K562 (cell line): ENCODE measurements at regions not wholly inside any gene's neighbourhood (a gene's known extent, or its start where the extent isn't known, plus 50 kb on each side); places are given as distances from the start of the nearest gene placed in this dataset.

ENCODE experiments used
- ATAC-seq: fragments of 200-7000 bp; cut with Tn5 transposase; 3 replicates; pipeline ENCODE4 v1.9.1; 2020; ENCODE audit warnings: moderate library complexity
- BruUV-seq: library from RNA; stranded (reverse); fragments of 400-500 nt; replicated peaks from 2 replicates; lab custom pipeline; 2021; lab: Mats Ljungman, UMichigan
- CTCF ChIA-PET: fragments of 300-600 bp; formaldehyde crosslinking; extraction: SDS; loops from one replicate; lab custom pipeline; 2021; ENCODE audit warnings: low intra/inter-chr PET ratio; lab: Yijun Ruan, JAX
- POLR2A ChIA-PET: fragments of 300-600, 350-650 bp; sonication (Branson Sonifier 250); formaldehyde crosslinking; extraction: SDS; loops from one replicate; lab custom pipeline; 2021; ENCODE audit warnings: antibody characterized with exemption, inconsistent platforms; lab: Yijun Ruan, JAX
- DNase-seq, 4 experiments: peaks; one replicate each; pipeline versions ENCODE4 v3.0.0 to v3.0.0-alpha.2; 2011 to 2018; ENCODE audit warnings: low spot score in 3 of 4, mixed read lengths in 3 of 4; ENCODE audit errors: extremely low read depth in 1 of 4
- FAIRE-seq: peaks from 2 replicates; lab custom pipeline; 2011; peaks lifted over from hg19 to GRCh38; lab: Jason Lieb, UNC
- H2AFZ ChIP-seq: 2 replicates; pipeline ENCODE4 v1.6.0; 2011; ENCODE audit warnings: low read depth, low read length, control low read depth, inconsistent platforms
- H3K27ac ChIP-seq: fragments of 200-600 bp; 3 replicates; pipeline ENCODE4 v1.8.0; 2011; ENCODE audit warnings: low read depth, mild to moderate bottlenecking, control low read depth, inconsistent platforms, low read length, moderate library complexity, mixed read lengths; ENCODE audit errors: extremely low read depth
- H3K27me3 ChIP-seq, 2 experiments: fragments of 300-600 bp in 1 of 2; 2 replicates in 1 of 2; 3 replicates in 1 of 2; pipeline versions ENCODE4 v1.6.0 to v1.8.0; 2011; ENCODE audit warnings: inconsistent platforms in 2 of 2, low read length in 2 of 2, mild to moderate bottlenecking in 1 of 2, mixed read lengths in 1 of 2, moderate library complexity in 1 of 2; ENCODE audit not compliant: control insufficient read depth in 2 of 2, insufficient read depth in 2 of 2
- H3K36me3 ChIP-seq: fragments of 300-600 bp; 3 replicates; pipeline ENCODE4 v1.8.0; 2011; ENCODE audit warnings: mild to moderate bottlenecking, low read length, inconsistent platforms; ENCODE audit not compliant: control insufficient read depth, insufficient read depth
- H3K4me1 ChIP-seq, 2 experiments: fragments of 200-600 bp in 1 of 2; replicated peaks in 1 of 2; 2 replicates in 1 of 2; 3 replicates in 1 of 2; pipeline versions ENCODE4 v1.5.1 to v1.8.0; 2011; ENCODE audit warnings: inconsistent platforms in 2 of 2, low read length in 2 of 2, mild to moderate bottlenecking in 1 of 2, mixed read lengths in 1 of 2, moderate library complexity in 1 of 2; ENCODE audit not compliant: control insufficient read depth in 2 of 2, insufficient read depth in 2 of 2
- H3K4me2 ChIP-seq: 2 replicates; pipeline ENCODE4 v1.6.1; 2011; ENCODE audit warnings: low read length, control low read depth, inconsistent platforms, mixed read lengths; ENCODE audit not compliant: insufficient read depth
- H3K4me3 ChIP-seq: fragments of 200-600 bp; sonication (generic), shearing (Covaris generic); 2 replicates; pipeline ENCODE4 v1.5.1; 2016; ENCODE audit warnings: control low read depth, inconsistent platforms
- H3K79me2 ChIP-seq: fragments of 200-600 bp; 3 replicates; pipeline ENCODE4 v1.8.0; 2011; ENCODE audit warnings: low read length, inconsistent platforms; ENCODE audit not compliant: control insufficient read depth, insufficient read depth
- H3K9ac ChIP-seq, 2 experiments: 2 replicates each; pipeline versions ENCODE4 v1.6.0 to v1.6.1; 2011; ENCODE audit warnings: low read depth in 2 of 2, low read length in 2 of 2, control low read depth in 1 of 2, inconsistent platforms in 1 of 2, mild to moderate bottlenecking in 1 of 2, mixed read lengths in 1 of 2; ENCODE audit not compliant: insufficient read depth in 1 of 2
- H3K9me1 ChIP-seq: one replicate; pipeline ENCODE4 v1.6.0; 2011; ENCODE audit warnings: inconsistent platforms, mild to moderate bottlenecking, low read length, moderate library complexity; ENCODE audit not compliant: control insufficient read depth, insufficient read depth
- H3K9me3 ChIP-seq: replicated peaks from 2 replicates; pipeline ENCODE4 v1.5.1; 2011; ENCODE audit warnings: low read depth, low read length, inconsistent platforms; ENCODE audit not compliant: control insufficient read depth, insufficient read depth
- H4K20me1 ChIP-seq: replicated peaks from 2 replicates; pipeline ENCODE4 v1.6.1; 2011; ENCODE audit warnings: low read length, inconsistent platforms, mixed read lengths; ENCODE audit not compliant: control insufficient read depth, insufficient read depth
- CEBPB ChIP-seq: fragments of 450-650 bp; IDR thresholded peaks from 2 replicates; pipeline ENCODE4 v1.6.1; 2016; ENCODE audit warnings: missing genetic modification characterization, missing compliant biosample characterization
- CEBPG ChIP-seq, 3 experiments: fragments of 200-800 bp in 1 of 3; sonication (Bioruptor generic) in 1 of 3; sonication (generic) in 1 of 3; formaldehyde crosslinking in 1 of 3; IDR thresholded peaks in 2 of 3; conservative IDR thresholded peaks in 1 of 3; 2 replicates each; pipeline versions ENCODE4 v1.6.1 to v1.8.0; 2016 to 2022; ENCODE audit warnings: missing compliant biosample characterization in 2 of 3, missing genetic modification characterization in 2 of 3, mild to moderate bottlenecking in 1 of 3, missing genetic modification reagents in 1 of 3
- EGR1 ChIP-seq: fragments of 450-650 bp; conservative IDR thresholded peaks from 2 replicates; pipeline ENCODE4 v1.6.1; 2017; ENCODE audit warnings: mild to moderate bottlenecking
- NFIC ChIP-seq: fragments of 450-650 bp; IDR thresholded peaks from 2 replicates; pipeline ENCODE4 v1.6.1; 2017; ENCODE audit warnings: mild to moderate bottlenecking, inconsistent platforms
- POU5F1 ChIP-seq: fragments of 150-350 bp; IDR thresholded peaks from 2 replicates; pipeline ENCODE4 v1.6.1; 2014; ENCODE audit warnings: borderline replicate concordance, low read length, low read depth, mild to moderate bottlenecking; ENCODE audit not compliant: partially characterized antibody
- PREB ChIP-seq: sonication (generic); formaldehyde crosslinking; IDR thresholded peaks from 2 replicates; pipeline ENCODE4 v1.8.1; 2023; ENCODE audit warnings: mild to moderate bottlenecking, missing genetic modification reagents
- WGBS: fragments of 100-300 bp; shearing (Covaris generic); methylation state at CpG from one replicate; pipeline ENCODE4 v1.1.6; 2016; ENCODE audit warnings: low coverage, mixed read lengths; ENCODE audit not compliant: insufficient coverage; ENCODE audit errors: missing lambda C conversion rate; 5-methylcytosine and 5-hydroxymethylcytosine counted together
- in situ Hi-C: fragments of 300-500 bp; cut with MboI; formaldehyde crosslinking; loops from 4 replicates; pipeline ENCODE4 v1.15.0; 2018; ENCODE audit warnings: inconsistent platforms, mixed read lengths
- intact Hi-C: fragments of 100-400 bp; cut with micrococcal nuclease; formaldehyde crosslinking; loops from 2 replicates; pipeline ENCODE4 v1.14.2; 2022

- peak; percentile 32 for FAIRE-seq
- no peaks in the 10 kb centered on the region for H4K20me1 ChIP-seq
- peak overlapping the region in 1 of 2 experiments; percentile 54; a peak in 1 of 4 replicates for H3K9ac ChIP-seq
- no peak for DNase-seq
- H3K4me3 ChIP-seq: no peak overlapping the region
- no peaks in the 10 kb centered on the region for H3K36me3 ChIP-seq
- ChIA-PET POLR2A (interaction anchor here (0.6 to 0.7 kb wide), 2 partner anchors 9 to 93 kb away, joined by 3 to 4 read pairs; no protein-coding TSS in a partner anchor), CTCF (no interaction called here)
- H3K79me2 ChIP-seq: no peaks in the 10 kb centered on the region
- peaks cover 7 to 29% of the 10 kb centered on the region in 2 experiments for H3K4me1 ChIP-seq
- H3K27ac ChIP-seq: no peak overlapping the region
- H3K9me1 ChIP-seq: no peaks in the 10 kb centered on the region
- H3K4me2 ChIP-seq: no peak overlapping the region
- 37% methylated on average over 14 of the region's 14 CpGs for WGBS
- in situ Hi-C loops (no loop called here), intact Hi-C loops (no loop called here)
- no TSS peak for BruUV-seq
- peak; percentile 61 for ATAC-seq
- peak overlapping the region; percentile 46; the same call in 1 of the 2 replicates for H2AFZ ChIP-seq
- no peaks in the 10 kb centered on the region for H3K27me3 ChIP-seq
- H3K9me3 ChIP-seq: peaks cover 7% of the 10 kb centered on the region; the same call in 1 of the 2 replicates
- peak; percentile 60 for TF ChIP-seq NFIC
- TF ChIP-seq PREB (CRISPR knock-in tag): no peak
- no peak for TF ChIP-seq POU5F1
- peak; percentile 46 for TF ChIP-seq EGR1
- TF ChIP-seq CEBPG (CRISPR knock-in tag; IDR thresholded peaks at IDR 0.05): no peak
- peak in 1 of 2 experiments; percentile 16; a peak in 1 of 4 replicates for TF ChIP-seq CEBPG (tag; conservative IDR thresholded peaks at IDR 0.05 in 1 of 2, IDR thresholded peaks at IDR 0.05 in 1 of 2)
- TF ChIP-seq CEBPB (tag): peak; percentile 56
Measured at GRCh38 chr3:194231929-194232832, 96.2 kb downstream of the HES1 start.
